Mesendoderm (in vitro differentiated cells): ENCODE measurements at regions not wholly inside any gene's neighbourhood (a gene's known extent, or its start where the extent isn't known, plus 50 kb on each side); places are given as distances from the start of the nearest gene placed in this dataset.

ENCODE experiments used
- DNase-seq: peaks from one replicate; pipeline ENCODE4 v3.0.0; 2013
- H2AK5ac ChIP-seq: 2 replicates; pipeline ENCODE4 v1.6.1; 2013; ENCODE audit warnings: low read length, inconsistent platforms
- H2BK120ac ChIP-seq: 2 replicates; pipeline ENCODE4 v1.6.1; 2013; ENCODE audit warnings: low read depth, mild to moderate bottlenecking, low read length, moderate library complexity, mixed read lengths
- H2BK15ac ChIP-seq: replicated peaks from 2 replicates; pipeline ENCODE4 v1.6.1; 2013; ENCODE audit warnings: low read depth, mild to moderate bottlenecking, moderate library complexity
- H2BK5ac ChIP-seq: 2 replicates; pipeline ENCODE4 v1.6.1; 2013; ENCODE audit warnings: low read length, inconsistent platforms
- H3K18ac ChIP-seq: 2 replicates; pipeline ENCODE4 v1.6.1; 2013; ENCODE audit warnings: mild to moderate bottlenecking, low read length, mixed read lengths
- H3K23ac ChIP-seq: one replicate; pipeline ENCODE4 v1.6.1; 2013; ENCODE audit warnings: low read length
- H3K27ac ChIP-seq: 2 replicates; pipeline ENCODE4 v1.5.1; 2013; ENCODE audit warnings: low read depth, mild to moderate bottlenecking, inconsistent platforms, low read length, moderate library complexity
- H3K27me3 ChIP-seq: 2 replicates; pipeline ENCODE4 v1.6.1; 2013; ENCODE audit warnings: low read length, control low read depth, mild to moderate bottlenecking, inconsistent platforms; ENCODE audit not compliant: insufficient read depth, poor library complexity
- H3K36me3 ChIP-seq: 2 replicates; pipeline ENCODE4 v1.6.1; 2013; ENCODE audit warnings: low read length, inconsistent platforms; ENCODE audit not compliant: control insufficient read depth, insufficient read depth
- H3K4ac ChIP-seq: one replicate; pipeline ENCODE4 v1.6.1; 2013; ENCODE audit warnings: low read depth, mild to moderate bottlenecking, low read length, moderate library complexity
- H3K4me1 ChIP-seq: 2 replicates; pipeline ENCODE4 v1.6.1; 2013; ENCODE audit warnings: low read depth, low read length, inconsistent platforms; ENCODE audit not compliant: control insufficient read depth
- H3K4me2 ChIP-seq: 2 replicates; pipeline ENCODE4 v1.6.1; 2013; ENCODE audit warnings: low read length
- H3K4me3 ChIP-seq: 2 replicates; pipeline ENCODE4 v1.5.1; 2013; ENCODE audit warnings: mild to moderate bottlenecking, low read length
- H3K56ac ChIP-seq: one replicate; pipeline ENCODE4 v1.6.1; 2013; ENCODE audit warnings: low read length
- H3K79me1 ChIP-seq: 2 replicates; pipeline ENCODE4 v1.6.1; 2013; ENCODE audit warnings: low read length, inconsistent platforms
- H3K79me2 ChIP-seq: 2 replicates; pipeline ENCODE4 v1.6.1; 2013; ENCODE audit warnings: mild to moderate bottlenecking, low read length; ENCODE audit not compliant: control insufficient read depth, insufficient read depth
- H3K9ac ChIP-seq: 2 replicates; pipeline ENCODE4 v1.6.1; 2013; ENCODE audit warnings: low read length, inconsistent platforms
- H4K5ac ChIP-seq: one replicate; pipeline ENCODE4 v1.6.1; 2013; ENCODE audit warnings: low read length
- H4K8ac ChIP-seq: one replicate; pipeline ENCODE4 v1.6.1; 2013; ENCODE audit warnings: low read depth, mild to moderate bottlenecking, control low read depth, low read length, moderate library complexity
- WGBS: extraction: QIAGEN DNeasy Blood & Tissue Kit; methylation state at CpG from one replicate; pipeline ENCODE4 v1.1.7; 2013; ENCODE audit warnings: low lambda C conversion rate, missing lambda C conversion rate; ENCODE audit not compliant: insufficient coverage; ENCODE audit errors: extremely low coverage; 5-methylcytosine and 5-hydroxymethylcytosine counted together

GRCh38 chr12:94755598-94755997 lies 105.2 kb upstream of the TMCC3 start:
- Histone ChIP-seq H3K36me3 (no peaks in the 10 kb centered on the region), H3K56ac (no peak overlapping the region), H3K4me3 (no peak overlapping the region), H4K8ac (no peak overlapping the region), H4K5ac (no peak overlapping the region), H3K27me3 (no peaks in the 10 kb centered on the region), H3K23ac (no peak overlapping the region), H3K18ac (no peak overlapping the region), H2BK5ac (no peak overlapping the region), H2BK15ac (no peak overlapping the region), H3K79me2 (no peaks in the 10 kb centered on the region), H2AK5ac (no peak overlapping the region), H3K79me1 (no peaks in the 10 kb centered on the region), H3K4me1 (no peaks in the 10 kb centered on the region), H3K4ac (no peak overlapping the region), H2BK120ac (no peak overlapping the region), H3K27ac (no peak overlapping the region), H3K9ac (no peak overlapping the region), H3K4me2 (no peak overlapping the region)
- no peak for DNase-seq
- no CpG with 5 or more reads among the region's 4 CpGs for WGBS

GRCh38 chr12:94754653-94755052 lies 104.3 kb upstream of the TMCC3 start:
- H4K5ac ChIP-seq: no peak overlapping the region
- no peaks in the 10 kb centered on the region for H3K79me1 ChIP-seq
- no peaks in the 10 kb centered on the region for H3K4me1 ChIP-seq
- no peak for DNase-seq
- no peak overlapping the region for H3K23ac ChIP-seq
- H2BK15ac ChIP-seq: no peak overlapping the region
- H4K8ac ChIP-seq: no peak overlapping the region
- no peak overlapping the region for H2BK120ac ChIP-seq
- no peak overlapping the region for H2AK5ac ChIP-seq
- H3K9ac ChIP-seq: no peak overlapping the region
- no peak overlapping the region for H3K56ac ChIP-seq
- no peak overlapping the region for H3K18ac ChIP-seq
- H3K27me3 ChIP-seq: no peaks in the 10 kb centered on the region
- no peak overlapping the region for H3K27ac ChIP-seq
- no peaks in the 10 kb centered on the region for H3K36me3 ChIP-seq
- H3K4me3 ChIP-seq: no peak overlapping the region
- H2BK5ac ChIP-seq: no peak overlapping the region
- no peak overlapping the region for H3K4ac ChIP-seq
- no peaks in the 10 kb centered on the region for H3K79me2 ChIP-seq
- no peak overlapping the region for H3K4me2 ChIP-seq

GRCh38 chr12:94753036-94753679 lies 102.8 kb upstream of the TMCC3 start:
- Histone ChIP-seq H3K27me3 (no peaks in the 10 kb centered on the region), H3K23ac (no peak overlapping the region), H3K4me3 (no peak overlapping the region), H3K79me1 (no peaks in the 10 kb centered on the region), H4K8ac (no peak overlapping the region), H3K4me1 (no peaks in the 10 kb centered on the region), H3K27ac (no peak overlapping the region), H3K56ac (no peak overlapping the region), H2BK120ac (no peak overlapping the region), H2BK5ac (no peak overlapping the region), H3K4me2 (no peak overlapping the region), H3K36me3 (no peaks in the 10 kb centered on the region), H3K79me2 (no peaks in the 10 kb centered on the region), H3K18ac (no peak overlapping the region), H3K9ac (no peak overlapping the region), H4K5ac (no peak overlapping the region), H2AK5ac (no peak overlapping the region), H2BK15ac (no peak overlapping the region), H3K4ac (no peak overlapping the region)
- no CpG with 5 or more reads among the region's 7 CpGs for WGBS
- DNase-seq: peak; percentile 48

GRCh38 chr12:94750864-94751263 lies 100.5 kb upstream of the TMCC3 start:
- DNase-seq: no peak
- H3K79me1 ChIP-seq: no peaks in the 10 kb centered on the region
- H4K5ac ChIP-seq: no peak overlapping the region

GRCh38 chr12:94749890-94750289 lies 99.5 kb upstream of the TMCC3 start:
- no peak overlapping the region for H4K8ac ChIP-seq
- H3K27me3 ChIP-seq: no peaks in the 10 kb centered on the region
- no peak overlapping the region for H2BK120ac ChIP-seq
- H3K23ac ChIP-seq: no peak overlapping the region
- no peak for DNase-seq
- H2BK15ac ChIP-seq: no peak overlapping the region
- H3K27ac ChIP-seq: no peak overlapping the region
- H3K79me2 ChIP-seq: no peaks in the 10 kb centered on the region
- H3K18ac ChIP-seq: no peak overlapping the region
- H3K79me1 ChIP-seq: no peaks in the 10 kb centered on the region
- no peak overlapping the region for H2BK5ac ChIP-seq
- H4K5ac ChIP-seq: no peak overlapping the region
- H3K56ac ChIP-seq: no peak overlapping the region
- H3K9ac ChIP-seq: no peak overlapping the region
- H3K4me1 ChIP-seq: no peaks in the 10 kb centered on the region
- no peak overlapping the region for H3K4me3 ChIP-seq
- no peak overlapping the region for H3K4me2 ChIP-seq
- no peaks in the 10 kb centered on the region for H3K36me3 ChIP-seq
- H3K4ac ChIP-seq: no peak overlapping the region
- WGBS: no CpG with 5 or more reads among the region's 6 CpGs
- no peak overlapping the region for H2AK5ac ChIP-seq

More at GRCh38 chr12:94750864-94751263, 100.5 kb upstream of the TMCC3 start:
- no peak overlapping the region for H3K56ac ChIP-seq
- H3K23ac ChIP-seq: no peak overlapping the region
- no CpG with 5 or more reads among the region's 6 CpGs for WGBS
- no peak overlapping the region for H3K4me3 ChIP-seq
- H2BK120ac ChIP-seq: no peak overlapping the region
- no peaks in the 10 kb centered on the region for H3K4me1 ChIP-seq
- H4K8ac ChIP-seq: no peak overlapping the region
- no peak overlapping the region for H3K27ac ChIP-seq
- no peak overlapping the region for H3K18ac ChIP-seq
- H3K36me3 ChIP-seq: no peaks in the 10 kb centered on the region
- no peaks in the 10 kb centered on the region for H3K27me3 ChIP-seq
- H2BK15ac ChIP-seq: no peak overlapping the region
- H2AK5ac ChIP-seq: no peak overlapping the region
- H2BK5ac ChIP-seq: no peak overlapping the region
- no peak overlapping the region for H3K9ac ChIP-seq
- no peak overlapping the region for H3K4ac ChIP-seq
- no peak overlapping the region for H3K4me2 ChIP-seq
- H3K79me2 ChIP-seq: no peaks in the 10 kb centered on the region

GRCh38 chr12:94749455-94749854 lies 99.1 kb upstream of the TMCC3 start:
- H3K27me3 ChIP-seq: no peaks in the 10 kb centered on the region
- H4K5ac ChIP-seq: no peak overlapping the region
- no peak overlapping the region for H2BK15ac ChIP-seq
- no peak overlapping the region for H2BK120ac ChIP-seq
- no peaks in the 10 kb centered on the region for H3K79me1 ChIP-seq
- no peak overlapping the region for H4K8ac ChIP-seq
- no peak overlapping the region for H3K27ac ChIP-seq
- no peak overlapping the region for H3K4me3 ChIP-seq
- H2BK5ac ChIP-seq: no peak overlapping the region
- no CpG with 5 or more reads among the region's 7 CpGs for WGBS
- H3K4me1 ChIP-seq: no peaks in the 10 kb centered on the region
- no peak overlapping the region for H3K9ac ChIP-seq
- no peak overlapping the region for H3K4ac ChIP-seq
- H3K56ac ChIP-seq: no peak overlapping the region
- no peaks in the 10 kb centered on the region for H3K79me2 ChIP-seq
- no peaks in the 10 kb centered on the region for H3K36me3 ChIP-seq
- no peak overlapping the region for H2AK5ac ChIP-seq
- no peak for DNase-seq
- H3K23ac ChIP-seq: no peak overlapping the region
- H3K18ac ChIP-seq: no peak overlapping the region
- H3K4me2 ChIP-seq: no peak overlapping the region
